EH (cell line): ENCODE measurements at regions not wholly inside any gene's neighbourhood (a gene's known extent, or its start where the extent isn't known, plus 50 kb on each side); places are given as distances from the start of the nearest gene placed in this dataset.

ENCODE experiments used
- DNase-seq: peaks from one replicate; pipeline ENCODE4 v3.0.0-alpha.2; 2015; ENCODE audit warnings: low read depth

- DNase-seq, result no peak
Measured at GRCh38 chr7:42758124-42758523, 153.7 kb downstream of the C7orf25 start.

GRCh38 chr7:42756841-42757240 lies 155.0 kb downstream of the C7orf25 start:
- DNase-seq, result no peak

- DNase-seq, result no peak
Measured at GRCh38 chr7:42753811-42754363, 158.0 kb downstream of the C7orf25 start.

GRCh38 chr7:42753367-42753766 lies 158.5 kb downstream of the C7orf25 start:
- no peak for DNase-seq

- DNase-seq, result no peak
Measured at GRCh38 chr7:42750172-42750571, 161.7 kb downstream of the C7orf25 start.

- DNase-seq, result no peak
Measured at GRCh38 chr7:42747044-42747443, 164.8 kb downstream of the C7orf25 start.

GRCh38 chr7:42746214-42746613 lies 165.7 kb downstream of the C7orf25 start:
- no peak for DNase-seq

- peak; percentile 16 for DNase-seq
Measured at GRCh38 chr7:42745357-42746059, 166.4 kb downstream of the C7orf25 start.

GRCh38 chr7:42744746-42745145 lies 167.1 kb downstream of the C7orf25 start:
- no peak for DNase-seq

GRCh38 chr7:42743077-42743858 lies 168.6 kb downstream of the C7orf25 start:
- no peak for DNase-seq

- no peak for DNase-seq
Measured at GRCh38 chr7:42742318-42742717, 169.6 kb downstream of the C7orf25 start.

GRCh38 chr7:42740408-42740807 lies 171.5 kb downstream of the C7orf25 start:
- peak; percentile 2 for DNase-seq

GRCh38 chr7:42739638-42740037 lies 172.2 kb downstream of the C7orf25 start:
- DNase-seq, result peak; percentile 20

GRCh38 chr7:42736931-42737330 lies 174.9 kb downstream of the C7orf25 start:
- no peak for DNase-seq

- peak; percentile 2 for DNase-seq
Measured at GRCh38 chr7:42735081-42735480, 176.8 kb downstream of the C7orf25 start.

- DNase-seq, result peak; percentile 18
Measured at GRCh38 chr7:42734568-42734967, 177.3 kb downstream of the C7orf25 start.

GRCh38 chr7:42733040-42733439 lies 178.8 kb downstream of the C7orf25 start:
- no peak for DNase-seq

GRCh38 chr7:42730586-42730985 lies 181.3 kb downstream of the C7orf25 start:
- no peak for DNase-seq

- DNase-seq, result no peak
Measured at GRCh38 chr7:42729053-42729765, 182.7 kb downstream of the C7orf25 start.

- DNase-seq, result no peak
Measured at GRCh38 chr7:42727451-42727850, 184.4 kb downstream of the C7orf25 start.

GRCh38 chr7:42726066-42726785 lies 185.6 kb downstream of the C7orf25 start:
- DNase-seq, result peak; percentile 1

GRCh38 chr7:42722716-42723115 lies 189.2 kb downstream of the C7orf25 start:
- DNase-seq, result no peak
